ENCODE measurements at regions not wholly inside any gene's neighbourhood (a gene's known extent, or its start where the extent isn't known, plus 50 kb on each side); places are given as distances from the start of the nearest gene placed in this dataset.

DNA sequence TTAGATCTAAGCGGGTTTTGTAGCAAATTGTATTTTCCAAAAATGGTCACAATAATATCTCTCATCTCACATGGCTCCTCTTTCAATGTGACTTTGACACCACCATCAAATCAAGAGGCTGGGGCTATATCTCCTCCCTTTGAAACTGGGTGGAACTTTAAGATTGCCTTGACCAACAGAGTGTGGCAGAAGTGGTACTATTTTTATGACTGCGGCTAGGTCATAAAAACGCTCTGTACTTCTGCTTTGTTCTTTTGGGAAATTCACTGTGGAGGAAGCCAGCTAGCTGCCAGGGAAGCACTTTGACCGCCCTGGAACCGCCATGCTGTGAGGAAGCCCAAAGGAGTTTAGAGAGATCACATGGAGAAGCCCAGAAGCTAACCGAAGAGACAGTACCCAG lies 50.7 kb upstream of the ACOT11 start:
- no peak for DNase-seq (ENCODE audit: low read depth in 2 of 2)

- DNase-seq (ENCODE audit: low read depth in 2 of 2), result no peak
Observed at GRCh38 chr1:54495954-54496353, 52.1 kb upstream of the ACOT11 start.

GRCh38 chr1:54493608-54494007 lies 54.4 kb upstream of the ACOT11 start:
- no peak for DNase-seq (ENCODE audit: low read depth in 2 of 2)

DNA sequence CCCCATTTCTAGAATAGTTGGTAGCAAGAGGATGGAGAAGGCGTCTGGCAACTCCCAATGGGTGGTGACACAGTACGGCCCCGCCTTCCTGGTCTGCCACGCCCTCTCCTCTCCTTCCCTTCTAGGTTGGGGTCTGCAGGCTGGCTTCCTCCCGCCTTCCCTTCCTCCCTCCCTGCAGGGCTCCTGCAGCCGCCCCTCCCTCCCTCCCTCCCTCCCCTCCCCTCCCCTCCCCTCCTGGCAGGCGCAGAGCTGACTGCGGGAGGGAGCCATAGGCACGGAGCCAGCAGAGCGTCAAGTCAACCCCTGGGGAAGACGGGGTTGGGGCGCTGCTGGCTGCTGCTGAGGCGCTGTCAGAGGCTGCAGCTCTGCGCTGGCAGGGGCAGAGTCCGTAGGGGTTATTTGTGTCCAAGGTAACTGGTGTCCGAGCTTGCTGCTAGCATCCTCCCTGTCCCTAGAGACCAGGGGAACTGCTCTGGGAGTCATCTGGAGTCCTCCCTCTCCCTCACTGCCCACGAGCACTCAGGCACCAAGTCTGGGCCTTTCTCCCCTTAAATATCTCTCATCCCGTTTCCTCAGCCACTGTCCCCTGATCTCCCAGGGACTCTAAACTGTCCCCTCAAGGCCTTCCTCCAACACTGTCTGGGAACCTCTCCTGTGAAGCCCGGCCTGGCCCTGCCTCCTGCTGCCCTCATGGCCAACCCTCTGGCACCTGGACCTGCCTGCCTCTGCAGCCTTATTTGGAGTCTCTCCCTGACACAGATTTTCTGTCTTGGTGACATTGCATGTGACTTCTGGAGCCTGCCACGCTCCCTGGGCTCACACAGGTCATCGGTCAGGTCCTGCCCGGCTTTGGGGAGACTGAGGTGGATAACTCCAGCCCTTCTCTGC lies 57.4 kb upstream of the ACOT11 start:
- DNase-seq (ENCODE audit: low read depth in 2 of 2), result no peak

GRCh38 chr1:54489627-54490250 lies 58.3 kb upstream of the ACOT11 start:
- DNase-seq (ENCODE audit: low read depth in 2 of 2), result no peak

DNA sequence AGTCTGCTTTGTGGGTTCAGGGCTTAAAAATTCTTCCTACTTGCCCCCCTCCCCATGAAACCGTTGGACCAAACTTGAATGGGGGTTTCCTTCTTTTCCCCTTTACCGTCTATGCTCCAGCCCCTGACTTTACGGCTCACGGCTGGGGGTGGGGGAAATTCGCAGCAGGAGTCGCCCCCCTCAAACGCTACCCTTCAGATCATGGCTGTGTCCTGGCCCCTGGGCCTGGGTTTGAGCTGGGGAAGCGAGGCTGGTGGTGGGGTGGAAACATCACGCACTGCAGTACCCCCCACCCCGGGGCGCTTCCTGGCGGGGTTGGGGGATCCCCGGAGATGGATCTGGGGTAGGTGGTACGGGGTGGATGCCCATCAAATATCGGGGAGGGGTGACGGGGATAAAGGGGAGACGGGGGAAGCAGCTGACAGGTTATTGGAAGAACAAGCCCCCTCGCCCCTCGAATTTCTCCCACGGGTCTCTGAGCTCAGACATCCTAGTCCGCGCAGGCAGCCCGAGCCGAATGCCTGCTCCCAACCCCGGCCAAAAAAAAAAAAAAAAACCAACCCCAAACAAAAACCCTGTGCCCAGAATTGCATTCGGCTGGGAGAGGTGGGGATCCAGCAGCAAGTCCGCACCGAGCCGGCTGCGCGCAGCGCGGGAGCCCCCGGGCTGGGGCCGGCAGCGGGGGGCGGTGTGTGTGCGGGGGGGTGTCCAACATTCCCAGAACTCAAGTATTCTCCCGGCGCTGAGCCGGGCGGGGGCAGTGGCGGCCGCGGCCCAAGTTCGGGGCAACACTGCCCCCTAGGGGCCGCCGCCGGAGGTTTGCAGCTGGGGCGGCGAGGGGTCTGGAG lies 59.0 kb upstream of the ACOT11 start:
- DNase-seq (ENCODE audit: low read depth in 2 of 2), result peak in 1 of 2 donors; percentile 57

GRCh38 chr1:54488065-54488750 lies 59.8 kb upstream of the ACOT11 start:
- DNase-seq (ENCODE audit: low read depth in 2 of 2), result peak; percentile 40 to 71

DNA sequence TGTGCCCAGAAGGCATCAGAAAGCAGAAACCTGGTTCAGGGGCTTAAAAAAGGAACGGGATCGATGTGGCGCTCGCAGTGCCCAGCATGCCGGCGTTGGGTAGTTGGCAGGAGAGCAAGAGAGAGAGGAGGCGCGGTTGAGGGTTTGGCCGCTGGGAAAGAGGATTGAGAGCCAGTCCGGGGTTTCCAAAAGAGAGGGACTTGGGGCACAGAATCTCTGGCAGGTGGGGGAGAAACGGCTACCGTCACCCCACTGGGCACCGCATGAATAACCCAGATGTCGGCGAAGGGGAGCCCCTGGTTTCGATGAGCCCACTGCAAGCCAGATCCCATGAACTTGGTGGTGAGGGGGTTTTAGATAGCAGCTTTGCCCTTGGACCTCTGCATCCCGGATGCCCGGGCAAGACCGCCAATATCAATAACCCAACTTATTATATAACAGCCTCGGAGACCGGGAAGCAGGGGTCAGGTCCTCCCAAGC lies 60.4 kb upstream of the ACOT11 start:
- no peak for DNase-seq (ENCODE audit: low read depth in 2 of 2)

DNA sequence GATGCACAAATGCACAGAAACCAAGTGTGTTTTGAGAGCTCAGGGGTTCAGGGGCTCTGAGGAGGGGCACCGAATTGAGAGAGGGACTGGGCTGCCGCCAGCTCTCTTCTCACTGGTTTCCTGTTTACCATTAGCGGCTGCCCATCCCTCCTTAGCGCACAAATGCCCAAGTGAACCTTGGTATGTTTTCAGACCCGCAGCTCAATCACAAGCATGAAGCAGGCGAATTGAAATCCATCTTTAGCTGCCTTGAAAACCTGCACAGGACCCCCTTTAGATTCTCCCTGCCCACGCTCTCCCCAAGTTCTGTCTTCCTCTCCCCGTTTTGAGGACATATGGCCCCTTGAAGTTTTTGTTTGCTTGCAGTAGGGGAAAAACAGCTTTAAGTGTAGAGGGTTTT lies 61.1 kb upstream of the ACOT11 start:
- no peak for DNase-seq (ENCODE audit: low read depth in 2 of 2)

DNA sequence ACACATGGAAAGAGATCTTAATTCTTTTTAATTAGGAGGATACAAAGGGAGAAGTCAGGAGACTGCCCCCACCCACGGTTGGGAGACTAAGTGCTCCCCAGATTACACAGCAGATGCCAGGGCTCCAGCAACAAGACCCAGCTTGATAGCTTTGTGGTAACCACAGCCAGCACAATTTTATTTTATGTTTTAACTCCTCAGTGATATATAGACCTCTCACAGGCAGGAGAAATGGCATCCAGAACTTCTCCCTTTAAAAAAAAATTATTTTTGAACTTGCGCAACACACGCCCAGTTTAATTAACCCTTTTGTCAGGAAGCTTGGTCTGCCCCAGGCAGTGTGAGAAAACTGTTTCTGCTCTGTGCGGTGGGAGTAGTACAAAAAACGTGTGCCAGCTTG lies 62.6 kb upstream of the ACOT11 start:
- no peak for DNase-seq (ENCODE audit: low read depth in 2 of 2)

DNA sequence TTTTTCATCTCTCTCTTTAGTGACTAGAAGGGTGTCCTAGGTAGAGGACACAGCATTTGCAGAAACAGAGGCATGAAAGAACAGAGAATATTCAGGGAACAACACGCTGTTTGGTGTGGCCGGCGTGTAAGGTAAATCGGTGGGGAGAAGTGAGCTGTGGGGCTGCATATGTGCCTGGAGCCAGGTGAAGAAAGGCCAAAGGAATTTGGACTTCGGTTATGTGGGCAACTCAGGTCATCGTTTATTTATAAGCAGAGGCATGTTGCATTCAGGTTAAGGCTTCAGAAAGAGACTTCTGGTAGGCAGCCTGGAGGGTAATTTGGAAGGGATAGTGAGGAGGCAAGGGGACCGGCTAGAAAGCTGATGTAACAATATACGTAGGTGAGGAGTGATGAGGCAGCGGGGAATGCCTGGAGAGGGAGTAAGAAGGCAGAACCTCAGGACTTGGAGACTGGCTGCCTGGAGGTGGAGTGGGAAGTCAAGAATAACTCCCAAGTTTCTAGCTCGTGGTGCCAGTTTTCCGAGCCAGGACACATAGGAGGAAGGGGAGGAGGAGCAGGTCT lies 64.1 kb upstream of the ACOT11 start:
- no peak for DNase-seq (ENCODE audit: low read depth in 2 of 2)

GRCh38 chr1:54481201-54481884 lies 66.7 kb upstream of the ACOT11 start:
- DNase-seq (ENCODE audit: low read depth in 2 of 2), result no peak

DNA sequence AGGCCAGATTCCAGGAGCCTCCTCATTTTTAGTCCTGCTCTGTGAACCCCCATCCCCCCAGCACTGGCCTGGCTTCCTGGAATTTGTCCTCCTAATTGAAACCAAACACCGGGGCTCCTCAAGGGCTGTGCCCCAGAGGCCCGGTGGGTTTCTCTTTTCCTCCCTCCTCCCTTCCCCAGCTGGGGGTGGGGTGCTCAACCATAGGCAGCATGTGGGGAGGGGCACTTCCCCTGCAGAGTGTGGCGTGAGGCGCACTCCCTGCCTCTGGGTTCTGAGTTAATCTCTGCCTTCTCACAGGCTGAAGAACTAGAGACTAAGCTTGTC lies 67.5 kb upstream of the ACOT11 start:
- no peak for DNase-seq (ENCODE audit: low read depth in 2 of 2)

DNA sequence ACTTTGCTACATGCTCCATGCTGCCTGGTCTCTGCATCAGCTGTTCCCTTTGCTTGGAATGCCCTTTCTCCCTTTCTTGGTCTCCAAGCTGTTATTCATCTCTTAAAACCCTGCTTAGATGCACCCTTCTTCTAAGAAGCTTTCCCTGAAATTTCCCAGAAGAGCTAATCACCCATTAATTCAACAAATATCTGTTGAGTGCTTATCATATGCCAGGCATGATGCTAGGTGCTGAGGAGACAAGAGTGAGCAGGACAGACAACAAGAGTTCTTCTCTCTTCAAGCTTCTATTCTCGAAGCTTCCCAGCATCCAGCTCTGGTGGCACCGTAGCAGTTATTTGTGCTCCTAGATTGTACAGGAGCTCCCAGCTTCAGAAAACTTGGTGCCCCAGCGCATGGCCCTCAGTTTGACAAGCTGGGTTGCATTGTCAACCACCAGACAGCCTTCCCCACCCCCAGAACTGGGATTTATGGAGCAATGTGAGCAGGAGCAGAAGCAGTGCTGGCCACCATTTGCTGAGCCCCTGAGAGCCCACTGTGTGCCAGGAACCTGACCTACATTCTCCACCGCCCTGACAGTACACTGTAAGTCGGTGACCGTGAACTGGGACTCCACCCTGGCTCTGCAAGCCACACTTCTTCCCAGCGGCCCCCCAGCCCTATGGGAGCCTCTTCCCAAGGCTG lies 68.0 kb upstream of the ACOT11 start:
- DNase-seq (ENCODE audit: low read depth in 2 of 2), result no peak

DNA sequence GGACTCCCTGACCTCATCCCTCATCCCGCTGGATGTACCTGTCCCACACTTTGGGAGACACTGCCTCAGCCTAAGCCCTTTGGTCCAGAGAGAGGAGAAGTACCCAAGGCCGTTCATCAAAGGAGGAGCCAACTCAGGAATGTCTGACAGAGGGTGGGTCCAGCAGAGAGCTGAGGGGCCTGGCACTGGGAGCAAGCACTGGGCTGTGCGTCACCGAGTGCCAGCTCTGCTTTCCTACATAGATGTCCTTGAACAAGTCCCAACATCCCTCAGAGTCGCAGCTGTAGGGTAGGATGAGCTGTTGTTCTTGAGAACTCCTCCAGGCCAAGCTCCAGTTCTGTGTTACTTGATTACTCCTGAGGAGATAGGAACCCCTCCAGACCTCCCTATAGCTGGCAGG lies 68.8 kb upstream of the ACOT11 start:
- DNase-seq (ENCODE audit: low read depth in 2 of 2), result no peak

GRCh38 chr1:54477153-54477561 lies 70.9 kb upstream of the ACOT11 start:
- DNase-seq (ENCODE audit: low read depth in 2 of 2), result no peak

DNA sequence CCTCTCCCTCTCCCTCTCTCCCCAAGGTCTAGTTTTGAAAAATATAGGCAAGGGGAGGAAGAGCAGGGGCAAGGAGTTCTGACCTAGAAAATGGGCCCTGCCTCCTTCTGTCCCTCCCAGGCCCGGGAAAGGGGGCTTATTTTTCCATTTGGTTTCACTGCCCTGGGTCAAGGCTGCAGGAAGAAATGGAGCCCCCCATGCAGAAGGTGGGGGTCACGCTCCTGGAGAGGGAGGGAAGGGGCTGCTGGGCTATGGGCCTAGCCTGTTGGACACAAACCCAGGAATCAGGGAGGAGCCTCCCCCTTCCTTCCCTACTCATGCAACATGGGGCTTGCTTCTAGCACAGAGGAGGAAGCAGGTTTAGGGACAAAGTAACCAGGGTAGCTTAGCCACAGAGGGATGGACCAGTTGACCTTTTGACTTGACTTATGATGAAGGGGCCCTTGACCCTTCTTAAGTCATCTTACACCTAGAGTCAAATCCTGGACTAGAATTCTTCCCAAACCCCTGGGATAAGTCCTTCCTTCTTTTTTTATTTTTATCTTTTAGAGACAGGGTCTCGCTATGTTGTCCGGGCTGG lies 70.4 kb upstream of the SSBP3 start:
- no peak for DNase-seq (ENCODE audit: low read depth in 2 of 2)

GRCh38 chr1:54475946-54476516 lies 69.8 kb upstream of the SSBP3 start:
- no peak for DNase-seq (ENCODE audit: low read depth in 2 of 2)

GRCh38 chr1:54475357-54475881 lies 69.2 kb upstream of the SSBP3 start:
- DNase-seq (ENCODE audit: low read depth in 2 of 2), result no peak

All from stimulated activated CD8-positive, alpha-beta memory T cell treated with anti-CD3 and anti-CD28 coated beads, Interleukin-7, amount 100 ng/mL, for 4 hours (primary cell).